ENCODE measurements at regions not wholly inside any gene's neighbourhood (a gene's known extent, or its start where the extent isn't known, plus 50 kb on each side); places are given as distances from the start of the nearest gene placed in this dataset.

DNA sequence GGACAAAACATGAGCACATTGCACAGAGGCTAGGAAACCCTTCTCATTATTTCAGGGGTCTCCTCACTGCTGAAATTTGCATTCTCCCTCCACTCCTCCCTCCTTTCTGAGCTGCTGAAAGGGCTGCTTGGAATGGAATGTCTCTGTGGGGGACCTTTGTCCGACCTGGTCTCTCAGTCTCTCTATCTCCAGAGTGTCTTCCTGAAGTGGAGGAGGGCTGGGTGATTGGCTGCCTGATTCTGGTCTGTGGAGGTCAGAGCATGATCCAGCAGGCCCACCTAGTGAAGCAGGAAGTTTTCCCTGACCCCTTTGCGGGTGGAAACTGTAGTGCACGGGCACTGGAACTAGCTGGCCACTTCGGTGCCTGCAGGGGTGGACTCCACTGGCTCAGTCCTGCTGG, 560.5 kb upstream of the HS6ST1 start:
- TF ChIP-seq, protein P1, sequence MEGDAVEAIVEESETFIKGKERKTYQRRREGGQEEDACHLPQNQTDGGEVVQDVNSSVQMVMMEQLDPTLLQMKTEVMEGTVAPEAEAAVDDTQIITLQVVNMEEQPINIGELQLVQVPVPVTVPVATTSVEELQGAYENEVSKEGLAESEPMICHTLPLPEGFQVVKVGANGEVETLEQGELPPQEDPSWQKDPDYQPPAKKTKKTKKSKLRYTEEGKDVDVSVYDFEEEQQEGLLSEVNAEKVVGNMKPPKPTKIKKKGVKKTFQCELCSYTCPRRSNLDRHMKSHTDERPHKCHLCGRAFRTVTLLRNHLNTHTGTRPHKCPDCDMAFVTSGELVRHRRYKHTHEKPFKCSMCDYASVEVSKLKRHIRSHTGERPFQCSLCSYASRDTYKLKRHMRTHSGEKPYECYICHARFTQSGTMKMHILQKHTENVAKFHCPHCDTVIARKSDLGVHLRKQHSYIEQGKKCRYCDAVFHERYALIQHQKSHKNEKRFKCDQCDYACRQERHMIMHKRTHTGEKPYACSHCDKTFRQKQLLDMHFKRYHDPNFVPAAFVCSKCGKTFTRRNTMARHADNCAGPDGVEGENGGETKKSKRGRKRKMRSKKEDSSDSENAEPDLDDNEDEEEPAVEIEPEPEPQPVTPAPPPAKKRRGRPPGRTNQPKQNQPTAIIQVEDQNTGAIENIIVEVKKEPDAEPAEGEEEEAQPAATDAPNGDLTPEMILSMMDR (conservative IDR thresholded peaks at IDR 0.05; ENCODE audit: low read depth, low read length) = no peak
- TF ChIP-seq EZH2 (IDR thresholded peaks at IDR 0.05; ENCODE audit: low read length, unreplicated experiment) (no peak), EZH2phosphoT487 (IDR thresholded peaks at IDR 0.05; ENCODE audit: borderline replicate concordance, low read length) (no peak)
